Uterus (tissue), 2 donors: ENCODE measurements at regions not wholly inside any gene's neighbourhood (a gene's known extent, or its start where the extent isn't known, plus 50 kb on each side); places are given as distances from the start of the nearest gene placed in this dataset.

Experiments
- CTCF ChIP-seq, 4 experiments: fragments of 200-600 bp in 2 of 4; fragments of 450-650 bp in 2 of 4; sonication (generic) in 2 of 4; IDR thresholded peaks; one replicate each; pipeline ENCODE4 v1.5.1; 2016 to 2019; ENCODE audit warnings: antibody characterized with exemption in 4 of 4, mild to moderate bottlenecking in 2 of 4, moderate library complexity in 1 of 4
- POLR2A ChIP-seq, 2 donors: fragments of 450-650 bp; IDR thresholded peaks; one replicate each; pipeline ENCODE4 v1.6.1; 2016; ENCODE audit warnings: antibody characterized with exemption in 2 of 2, mild to moderate bottlenecking in 1 of 2, moderate library complexity in 1 of 2

- no peak for TF ChIP-seq CTCF (IDR thresholded peaks at IDR 0.05)
- TF ChIP-seq POLR2A (IDR thresholded peaks at IDR 0.05): no peak
Observed at GRCh38 chr17:33560871-33561270, 267.8 kb upstream of the ASIC2 start.
